ENCODE measurements at regions not wholly inside any gene's neighbourhood (a gene's known extent, or its start where the extent isn't known, plus 50 kb on each side); places are given as distances from the start of the nearest gene placed in this dataset.

DNA sequence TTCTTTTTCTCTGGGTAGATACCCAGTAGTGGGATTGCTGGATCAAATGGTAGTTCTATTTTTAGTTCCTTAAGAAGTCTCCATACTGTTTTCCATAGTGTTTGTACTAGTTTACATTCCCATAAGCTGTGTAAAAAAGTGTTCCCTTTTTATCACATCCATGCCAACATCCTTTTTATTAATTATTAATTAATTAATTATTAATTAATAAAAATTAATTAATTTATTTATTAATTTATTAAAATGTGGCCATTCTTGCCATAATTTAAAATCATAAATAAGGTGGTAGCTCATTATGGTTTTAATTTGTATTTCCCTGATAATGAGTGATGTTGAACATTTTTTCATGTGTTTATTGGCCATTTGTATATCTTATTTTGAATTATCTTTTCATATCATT is 173.9 kb upstream of the FOXN2 start:
- no peak for DNase-seq (ENCODE audit: low spot score)

DNA sequence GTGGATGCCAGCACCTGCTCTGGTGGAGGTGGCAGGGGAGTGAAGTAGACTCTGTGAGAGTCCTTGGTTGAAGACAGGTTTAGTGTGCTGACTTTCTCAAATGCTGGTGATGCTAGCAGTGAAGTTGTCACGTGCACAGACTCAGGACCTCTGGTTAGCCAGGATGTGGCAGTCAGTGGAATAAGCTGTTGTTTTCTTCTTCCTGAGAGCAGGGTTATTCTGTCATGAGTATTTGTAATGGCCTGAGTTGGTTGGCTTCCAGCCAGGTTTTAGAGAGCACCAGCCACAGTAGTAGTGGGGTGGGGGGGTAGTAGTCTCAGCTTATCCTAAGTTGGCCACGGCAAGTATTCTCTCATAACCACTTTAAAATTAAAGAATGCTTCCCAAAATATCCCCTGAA is 169.7 kb upstream of the FOXN2 start:
- DNase-seq (ENCODE audit: low spot score), result no peak

DNA sequence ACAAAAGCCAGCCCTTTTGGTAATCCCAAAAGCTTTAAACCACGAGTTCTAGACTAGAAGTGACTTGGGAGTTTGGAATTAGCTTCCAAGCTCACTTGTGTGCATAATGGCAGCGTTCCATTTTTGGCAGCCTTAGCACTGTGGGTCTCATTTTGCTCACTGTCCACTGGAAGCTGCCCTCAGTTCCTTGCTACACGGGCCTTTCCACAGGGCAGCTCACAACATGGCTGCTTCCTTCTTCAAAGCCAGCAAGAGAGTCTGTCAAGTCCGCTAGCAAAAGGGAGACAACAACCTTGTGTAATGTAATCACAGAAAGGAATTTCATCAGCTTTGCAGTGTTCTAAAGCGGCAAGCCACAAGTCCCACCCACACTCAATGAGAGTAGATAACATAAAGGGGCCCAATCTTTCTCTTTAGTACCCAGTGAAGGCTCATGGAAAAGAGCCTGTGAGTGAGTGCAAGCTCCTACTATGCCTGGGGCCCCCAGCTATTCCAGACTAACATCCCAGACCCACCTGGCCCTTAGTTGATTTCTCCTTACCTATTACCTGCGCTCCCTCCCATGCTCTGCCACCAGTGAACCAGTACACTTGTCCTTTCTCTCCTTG is 168.5 kb upstream of the FOXN2 start:
- DNase-seq (ENCODE audit: low spot score), result peak; percentile 14

- DNase-seq (ENCODE audit: low spot score), result no peak
Measured at GRCh38 chr2:48146552-48146951, 167.9 kb upstream of the FOXN2 start.

GRCh38 chr2:48147719-48148118 is 166.8 kb upstream of the FOXN2 start:
- no peak for DNase-seq (ENCODE audit: low spot score)

GRCh38 chr2:48148841-48149430 is 165.5 kb upstream of the FOXN2 start:
- no peak for DNase-seq (ENCODE audit: low spot score)

DNA sequence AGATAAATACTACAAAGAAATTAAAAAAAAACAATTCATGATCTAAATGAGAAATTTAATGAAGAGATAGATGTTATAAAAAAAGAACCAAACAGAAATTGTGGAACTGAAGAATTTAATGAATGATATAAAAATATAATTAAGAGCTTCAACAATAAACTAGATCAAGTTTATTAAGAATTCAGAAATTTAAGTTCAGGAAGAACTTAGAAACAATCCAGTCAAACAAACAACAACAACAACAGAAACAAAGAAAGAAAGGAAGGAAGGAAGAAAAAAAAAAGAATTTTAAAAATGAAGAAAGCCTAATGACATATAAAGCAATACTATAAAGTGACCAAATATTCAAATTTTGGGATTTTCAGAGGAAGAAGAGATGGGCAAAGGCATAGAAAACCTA is 157.3 kb upstream of the FOXN2 start:
- no peak for DNase-seq (ENCODE audit: low spot score)

DNA sequence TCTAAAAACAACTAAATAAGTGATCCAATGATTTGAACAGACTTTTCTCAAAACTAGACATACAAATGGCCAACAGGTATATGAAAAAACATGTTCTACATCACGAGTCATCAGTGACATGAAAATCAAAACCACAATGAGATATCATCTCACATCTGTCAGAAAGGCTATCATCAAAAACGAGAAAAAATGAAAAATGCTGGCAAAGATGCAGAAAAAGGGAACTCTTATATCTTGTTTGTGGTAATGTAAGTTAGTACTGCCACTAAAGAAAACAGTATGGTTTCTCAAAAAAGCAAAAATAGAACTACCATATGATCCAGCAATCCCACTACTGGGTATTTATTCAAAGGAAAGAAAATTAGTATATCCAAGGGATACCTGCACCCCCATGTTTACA is 152.9 kb upstream of the FOXN2 start:
- no peak for DNase-seq (ENCODE audit: low spot score)

DNA sequence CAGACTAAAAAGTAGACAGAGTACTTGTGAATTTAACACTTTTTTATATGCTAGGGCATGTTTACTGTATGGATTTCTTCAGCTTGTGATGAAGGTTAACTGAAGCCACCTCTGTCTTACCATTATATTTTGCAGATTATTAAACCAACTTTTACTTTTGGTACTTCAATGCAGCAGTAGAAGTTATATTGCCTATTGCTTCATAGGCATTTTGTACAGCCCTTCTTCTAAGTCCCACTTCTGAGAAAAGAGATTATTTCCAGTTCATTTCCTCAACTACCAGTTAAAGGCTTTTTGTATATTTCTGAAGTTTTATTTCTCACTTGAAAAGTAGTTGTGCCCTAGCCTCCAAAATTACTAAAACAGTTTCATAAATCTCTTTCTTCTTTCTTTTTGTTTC is 151.7 kb upstream of the FOXN2 start:
- no peak for DNase-seq (ENCODE audit: low spot score)

- no peak for DNase-seq (ENCODE audit: low spot score)
Measured at GRCh38 chr2:48165070-48165753, 149.3 kb upstream of the FOXN2 start.

DNA sequence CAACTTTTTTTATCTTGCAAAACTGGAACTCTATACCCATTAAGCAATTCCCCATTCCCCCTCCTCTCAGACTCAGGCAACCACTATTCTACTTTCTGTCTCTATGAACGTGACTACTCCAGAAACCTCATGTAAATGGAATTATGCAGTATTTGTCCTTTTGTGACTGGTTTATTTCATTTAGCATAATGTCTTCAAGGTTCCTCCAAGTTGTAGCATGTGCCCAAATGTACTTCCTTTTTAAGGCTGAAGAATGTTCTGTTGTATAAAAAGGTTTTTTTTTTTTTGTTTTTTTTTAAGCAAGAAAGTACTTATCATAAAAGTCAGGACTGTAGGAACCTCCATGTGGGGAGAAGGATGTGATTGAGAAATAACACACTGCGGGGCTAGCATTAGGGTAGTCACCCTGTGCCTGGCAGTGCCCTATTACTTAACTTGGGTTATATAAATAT is 145.3 kb upstream of the FOXN2 start:
- DNase-seq (ENCODE audit: low spot score), result no peak

- DNase-seq (ENCODE audit: low spot score), result no peak
Measured at GRCh38 chr2:48170281-48170680, 144.2 kb upstream of the FOXN2 start.

DNA sequence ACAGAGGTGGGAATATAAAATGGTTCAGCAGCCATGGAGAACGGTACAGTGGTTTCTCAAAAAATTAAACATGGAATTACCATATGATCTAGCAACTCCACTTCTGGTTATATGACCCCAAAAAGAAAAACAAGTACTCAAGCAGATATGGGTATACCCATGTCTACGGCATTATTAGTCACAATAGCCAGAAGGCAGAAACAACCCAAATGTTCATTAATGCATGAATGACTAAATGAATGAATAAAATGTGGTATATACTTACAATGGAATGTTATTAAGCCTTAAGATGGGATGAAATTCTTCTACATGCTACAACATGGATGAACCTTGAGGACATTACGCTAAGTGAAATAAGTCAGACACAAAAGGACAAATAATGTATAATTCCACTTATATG is 141.3 kb upstream of the FOXN2 start:
- no peak for DNase-seq (ENCODE audit: low spot score)

DNA sequence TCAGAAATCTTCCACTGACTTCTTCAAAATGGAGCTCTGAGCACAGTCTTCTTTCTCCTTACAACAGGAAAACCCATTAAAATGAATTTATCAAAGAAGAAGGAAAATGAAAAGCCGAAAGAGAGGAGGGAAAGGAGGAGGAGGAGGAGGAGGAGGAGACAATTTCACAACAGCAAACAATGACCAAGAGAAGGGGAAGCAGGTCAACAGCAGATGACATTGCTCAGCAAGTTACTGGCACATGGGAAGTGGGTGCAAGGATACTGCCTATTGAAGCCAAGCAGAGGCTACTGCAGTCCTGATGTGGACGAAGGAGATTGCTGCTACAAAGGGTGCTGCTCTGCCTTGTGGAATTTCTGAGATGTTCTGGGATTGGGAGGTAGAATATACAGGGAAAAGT is 140.0 kb upstream of the FOXN2 start:
- DNase-seq (ENCODE audit: low spot score), result no peak

GRCh38 chr2:48175254-48175653 is 139.2 kb upstream of the FOXN2 start:
- no peak for DNase-seq (ENCODE audit: low spot score)

GRCh38 chr2:48175656-48176055 is 138.8 kb upstream of the FOXN2 start:
- no peak for DNase-seq (ENCODE audit: low spot score)

DNA sequence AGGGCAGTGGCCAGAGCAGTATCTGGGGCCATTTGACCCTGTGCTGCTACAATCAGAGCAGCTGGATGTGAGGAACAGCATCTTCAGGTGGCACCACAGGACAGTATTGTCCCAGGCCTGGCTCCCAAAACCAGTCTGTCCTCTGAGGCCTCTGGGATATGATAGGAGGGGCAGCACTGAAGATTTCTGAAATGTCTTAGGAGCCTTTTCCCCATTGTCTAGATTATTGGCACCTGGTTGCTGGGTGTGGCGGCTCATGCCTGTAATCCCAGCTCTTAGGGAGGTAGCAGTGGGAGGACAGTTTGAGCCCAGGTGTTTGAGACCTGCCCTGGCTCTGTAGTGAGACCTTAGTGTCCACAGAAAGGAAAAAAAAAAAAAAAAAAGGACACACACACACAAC is 137.6 kb upstream of the FOXN2 start:
- DNase-seq (ENCODE audit: low spot score), result no peak

- DNase-seq (ENCODE audit: low spot score), result no peak
Measured at GRCh38 chr2:48178611-48179010, 135.9 kb upstream of the FOXN2 start.

DNA sequence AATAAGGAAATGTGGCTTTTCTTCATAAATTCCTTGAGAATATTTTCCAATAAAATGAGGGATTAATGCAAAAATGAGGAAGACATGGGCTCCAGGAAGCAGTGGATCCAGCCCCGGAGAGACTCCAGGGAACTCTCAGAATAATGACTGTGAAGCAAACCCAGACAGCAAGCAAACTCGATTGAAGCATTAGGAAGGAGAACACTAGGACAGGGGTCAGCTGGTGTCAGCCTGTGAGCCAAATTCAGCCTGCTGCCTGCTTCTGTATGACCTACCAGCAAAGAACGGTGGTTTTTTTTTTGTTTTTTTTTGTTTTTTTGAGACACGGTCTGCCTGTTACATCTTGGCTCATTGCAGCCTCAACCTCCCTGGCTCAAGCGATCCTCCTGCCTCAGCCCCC is 133.9 kb upstream of the FOXN2 start:
- DNase-seq (ENCODE audit: low spot score), result no peak

GRCh38 chr2:48183276-48183675 is 131.2 kb upstream of the FOXN2 start:
- DNase-seq (ENCODE audit: low spot score), result no peak

DNA sequence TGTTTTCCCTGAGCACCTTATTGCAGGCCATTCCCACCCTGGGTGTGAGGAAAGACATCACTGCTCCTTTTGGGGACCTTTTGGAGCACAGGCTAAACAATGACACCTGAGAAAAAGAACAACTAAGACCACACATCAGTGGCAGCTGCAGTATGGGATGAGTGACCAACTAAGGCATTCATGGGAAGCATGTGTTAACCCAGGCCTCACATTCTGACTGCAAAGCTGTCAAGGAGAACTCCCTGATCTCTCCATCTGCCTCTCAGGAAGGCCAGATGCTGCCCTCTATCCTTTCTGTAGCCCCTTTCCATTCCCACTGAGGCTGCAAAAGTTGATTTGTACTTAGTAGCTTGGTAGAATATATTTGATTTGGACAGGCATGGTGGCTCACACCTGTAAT is 130.5 kb upstream of the FOXN2 start:
- DNase-seq (ENCODE audit: low spot score), result no peak

DNA sequence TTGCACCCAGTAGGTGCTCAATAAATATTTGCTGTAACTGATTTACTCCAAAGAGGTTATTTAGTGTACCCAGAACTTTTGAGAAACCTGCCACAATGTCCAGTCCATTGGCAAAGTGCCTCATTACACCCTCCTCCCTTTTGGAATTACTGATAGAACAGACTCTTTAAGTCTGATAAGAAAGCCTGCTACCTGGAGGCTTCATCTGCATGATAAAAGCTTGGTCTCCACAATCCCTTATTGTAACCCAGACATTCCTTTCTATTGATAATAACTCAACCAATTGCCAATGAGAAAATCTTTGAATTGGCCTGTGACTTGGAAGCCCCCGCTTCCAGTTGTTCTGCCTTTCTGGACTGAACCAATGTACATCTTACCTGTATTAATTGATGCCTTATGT is 127.0 kb upstream of the FOXN2 start:
- DNase-seq (ENCODE audit: low spot score), result no peak

DNA sequence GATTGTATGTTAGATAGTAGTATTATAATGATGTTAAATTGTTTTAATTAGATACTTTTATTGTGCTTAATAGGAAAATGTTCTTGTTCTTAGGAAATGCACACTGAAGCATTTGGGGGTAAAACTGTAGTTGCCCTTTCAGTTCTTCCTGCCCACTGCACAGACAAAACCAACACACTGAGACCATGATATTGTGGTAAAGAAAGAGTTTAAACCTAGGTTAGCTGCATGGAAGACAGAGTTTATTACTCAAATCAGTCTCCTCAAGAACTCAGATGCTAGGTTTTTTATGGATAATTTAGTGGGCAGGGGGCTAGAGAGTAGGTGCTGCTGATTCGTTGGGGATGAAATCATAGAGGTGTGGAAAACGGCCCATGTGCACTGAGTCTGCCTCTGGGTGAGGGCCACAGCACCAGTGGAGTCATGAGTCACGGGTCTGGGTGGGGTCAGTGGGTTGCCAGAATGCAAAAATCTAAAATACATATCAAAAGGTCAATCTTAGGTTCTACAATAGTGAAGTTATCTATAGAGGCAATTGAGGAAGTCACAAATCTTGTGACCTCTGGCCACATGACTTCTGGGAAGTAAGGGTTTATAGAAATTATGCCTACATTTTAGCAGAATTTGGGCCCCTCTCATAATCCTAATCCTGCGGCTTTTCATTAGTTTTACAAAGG is 124.8 kb upstream of the FOXN2 start:
- DNase-seq (ENCODE audit: low spot score), result no peak

All from HuH-7 (cell line).